HT-29 (cell line): ENCODE measurements at regions not wholly inside any gene's neighbourhood (a gene's known extent, or its start where the extent isn't known, plus 50 kb on each side); places are given as distances from the start of the nearest gene placed in this dataset.
A peak's percentile ranks its signal among the peaks of the same experiment; 100 is the strongest.

ENCODE experiments used
- DNase-seq: peaks from one replicate; pipeline ENCODE4 v3.0.0-alpha.2; 2015; ENCODE audit warnings: low spot score

- DNase-seq, result no peak
These were observed 138.2 kb upstream of the NTM start for GRCh38 chr11:131232261-131232660.

GRCh38 chr11:131234221-131234620, 136.2 kb upstream of the NTM start:
- DNase-seq, result no peak

- DNase-seq, result no peak
These were observed 134.8 kb upstream of the NTM start for GRCh38 chr11:131235328-131236298.

- no peak for DNase-seq
These were observed 130.0 kb upstream of the NTM start for GRCh38 chr11:131240421-131240820.

- DNase-seq, result no peak
These were observed 127.9 kb upstream of the NTM start for GRCh38 chr11:131242476-131243000.

GRCh38 chr11:131246156-131246555, 124.3 kb upstream of the NTM start:
- no peak for DNase-seq

GRCh38 chr11:131246663-131247062, 123.8 kb upstream of the NTM start:
- peak; percentile 44 for DNase-seq

GRCh38 chr11:131248588-131248987, 121.8 kb upstream of the NTM start:
- DNase-seq, result no peak

GRCh38 chr11:131253142-131253655, 117.2 kb upstream of the NTM start:
- DNase-seq, result no peak

GRCh38 chr11:131253656-131254151, 116.7 kb upstream of the NTM start:
- DNase-seq, result no peak

GRCh38 chr11:131254254-131254653, 116.2 kb upstream of the NTM start:
- DNase-seq, result no peak

GRCh38 chr11:131274233-131274632, 96.2 kb upstream of the NTM start:
- no peak for DNase-seq

- DNase-seq, result no peak
These were observed 94.8 kb upstream of the NTM start for GRCh38 chr11:131275580-131275979.

- DNase-seq, result no peak
These were observed 91.9 kb upstream of the NTM start for GRCh38 chr11:131278472-131278871.

- DNase-seq, result no peak
These were observed 90.6 kb upstream of the NTM start for GRCh38 chr11:131279654-131280384.

- no peak for DNase-seq
These were observed 89.1 kb upstream of the NTM start for GRCh38 chr11:131281316-131281715.

GRCh38 chr11:131284041-131284440, 86.4 kb upstream of the NTM start:
- DNase-seq, result no peak

GRCh38 chr11:131288521-131289091, 81.8 kb upstream of the NTM start:
- DNase-seq, result no peak

- DNase-seq, result no peak
These were observed 80.2 kb upstream of the NTM start for GRCh38 chr11:131290185-131290584.

GRCh38 chr11:131295986-131296385, 74.4 kb upstream of the NTM start:
- no peak for DNase-seq

- DNase-seq, result no peak
These were observed 73.0 kb upstream of the NTM start for GRCh38 chr11:131297441-131297840.
